Left lung (tissue), 4 donors: ENCODE measurements at regions not wholly inside any gene's neighbourhood (a gene's known extent, or its start where the extent isn't known, plus 50 kb on each side); places are given as distances from the start of the nearest gene placed in this dataset.
A peak's percentile ranks its signal among the peaks of the same experiment; 100 is the strongest.

Experiments
- ATAC-seq: fragments of 200-7000 bp; cut with Tn5 transposase; one replicate; pipeline ENCODE4 v1.9.1; 2020; ENCODE audit warnings: moderate library complexity
- DNase-seq, 4 donors: peaks; one replicate each; pipeline ENCODE4 v3.0.0-alpha.2; 2013 to 2020
- H3K27ac ChIP-seq, 2 donors: fragments of 200-600 bp; sonication (generic) in 1 of 2; one replicate each; pipeline versions ENCODE4 v1.5.0 to v1.8.0; 2020 to 2021
- H3K27me3 ChIP-seq, 2 donors: fragments of 200-600 bp; sonication (generic) in 1 of 2; one replicate each; pipeline versions ENCODE4 v1.5.0 to v1.8.0; 2020 to 2021
- H3K36me3 ChIP-seq, 2 donors: fragments of 200-600 bp; sonication (generic) in 1 of 2; one replicate each; pipeline versions ENCODE4 v1.5.0 to v1.8.0; 2020 to 2021
- H3K4me1 ChIP-seq, 2 donors: fragments of 200-600 bp; one replicate each; pipeline ENCODE4 v1.8.0; 2021
- H3K4me3 ChIP-seq, 2 donors: fragments of 200-600 bp; sonication (generic) in 1 of 2; one replicate each; pipeline versions ENCODE4 v1.5.0 to v1.8.0; 2020 to 2021; ENCODE audit warnings: mild to moderate bottlenecking in 1 of 2
- H3K9me3 ChIP-seq, 2 donors: fragments of 200-600 bp; sonication (generic) in 1 of 2; one replicate each; pipeline versions ENCODE4 v1.5.0 to v1.8.0; 2020 to 2021
- CTCF ChIP-seq, 2 donors: fragments of 200-600 bp; sonication (generic) in 1 of 2; IDR thresholded peaks; one replicate each; pipeline versions ENCODE4 v1.5.0 to v1.8.0; 2021; ENCODE audit warnings: antibody characterized with exemption in 2 of 2
- intact Hi-C, 2 donors: fragments of 100-400 bp; cut with DNase I; formaldehyde crosslinking; loops; one replicate each; pipeline versions ENCODE4 v1.11.2 to v1.14.2; 2022
- donor health status: DM: no; HTN: yes; CAD: no.
- donor health status: DM: no; HTN: no; CAD: no.

GRCh38 chr3:72473156-72473555 is 375.1 kb downstream of the SHQ1 start:
- no peak for DNase-seq
- Histone ChIP-seq H3K4me1 (peaks cover 0 to 17% of the 10 kb centered on the region in 2 donors), H3K27ac (no peak overlapping the region), H3K9me3 (no peaks in the 10 kb centered on the region), H3K36me3 (no peaks in the 10 kb centered on the region), H3K27me3 (no peaks in the 10 kb centered on the region), H3K4me3 (no peak overlapping the region)
- TF ChIP-seq CTCF (IDR thresholded peaks at IDR 0.05) = no peak
- no peak for ATAC-seq
- intact Hi-C loops = no loop called here

DNA sequence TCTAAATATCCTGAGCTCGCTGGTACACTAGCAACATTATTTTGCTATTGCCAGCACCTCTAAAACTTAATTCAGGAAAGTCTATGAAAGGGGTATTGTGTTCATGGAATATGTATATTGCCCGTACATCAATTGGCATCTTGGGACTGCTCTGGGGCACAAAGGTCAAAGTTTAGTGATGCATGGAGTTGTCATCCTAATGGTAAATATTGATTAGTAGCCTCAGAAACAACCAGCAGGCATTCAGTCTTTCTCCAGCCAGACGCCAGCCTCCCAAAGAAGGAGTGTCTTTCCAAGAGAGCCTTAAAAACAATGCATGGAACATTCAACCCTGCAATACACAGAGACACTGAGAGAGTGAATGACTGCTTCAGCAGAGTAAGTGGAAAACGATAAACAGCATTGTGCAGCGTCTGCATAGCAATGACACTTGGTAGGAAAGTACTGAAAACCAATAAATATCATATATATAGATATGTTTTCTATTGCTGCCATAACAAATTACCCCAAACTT is 377.3 kb downstream of the SHQ1 start:
- no peak overlapping the region for H3K27ac ChIP-seq
- DNase-seq (no peak), ATAC-seq (no peak)
- intact Hi-C loops = no loop called here
- H3K4me1 ChIP-seq = peaks cover 0 to 17% of the 10 kb centered on the region in 2 donors
- H3K27me3 ChIP-seq = no peaks in the 10 kb centered on the region
- no peaks in the 10 kb centered on the region for H3K36me3 ChIP-seq
- H3K9me3 ChIP-seq = no peaks in the 10 kb centered on the region
- TF ChIP-seq CTCF (IDR thresholded peaks at IDR 0.05) = no peak
- no peak overlapping the region for H3K4me3 ChIP-seq

DNA sequence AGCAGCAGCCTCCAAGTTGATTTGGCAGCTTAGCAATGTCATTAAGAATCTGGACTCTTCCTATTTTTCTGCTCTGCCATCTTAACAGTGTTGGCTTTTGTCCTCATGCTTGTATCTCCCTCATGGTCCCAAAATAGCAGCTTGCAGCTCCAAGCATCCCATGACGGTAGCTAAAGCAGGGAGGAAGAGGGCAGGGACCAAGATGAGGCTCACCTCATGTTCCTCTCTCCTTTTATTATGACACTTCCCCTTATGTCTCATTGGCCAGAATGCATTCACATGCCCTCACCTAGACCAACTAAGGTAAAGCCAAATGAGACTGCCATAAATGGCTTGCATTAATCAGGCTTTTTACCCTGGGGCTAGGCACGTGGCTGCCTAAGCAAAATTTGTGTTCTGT is 382.4 kb downstream of the SHQ1 start:
- Histone ChIP-seq H3K4me3 (no peak overlapping the region), H3K27ac (no peak overlapping the region), H3K27me3 (no peaks in the 10 kb centered on the region), H3K4me1 (no peaks in the 10 kb centered on the region), H3K9me3 (no peaks in the 10 kb centered on the region), H3K36me3 (no peaks in the 10 kb centered on the region)
- no peak for ATAC-seq
- no peak for TF ChIP-seq CTCF (IDR thresholded peaks at IDR 0.05)
- no peak for DNase-seq
- intact Hi-C loops = no loop called here

- H3K27me3 ChIP-seq = no peaks in the 10 kb centered on the region
- DNase-seq = no peak
- no peak for TF ChIP-seq CTCF (IDR thresholded peaks at IDR 0.05)
- no peaks in the 10 kb centered on the region for H3K4me1 ChIP-seq
- intact Hi-C loops = no loop called here
- no peaks in the 10 kb centered on the region for H3K9me3 ChIP-seq
- H3K27ac ChIP-seq = no peak overlapping the region
- H3K4me3 ChIP-seq = no peak overlapping the region
- H3K36me3 ChIP-seq = no peaks in the 10 kb centered on the region
- no peak for ATAC-seq
Observed at GRCh38 chr3:72463083-72463482, 385.2 kb downstream of the SHQ1 start.

- no peaks in the 10 kb centered on the region for H3K9me3 ChIP-seq
- H3K4me3 ChIP-seq = no peak overlapping the region
- TF ChIP-seq CTCF (IDR thresholded peaks at IDR 0.05) = no peak
- no peak for ATAC-seq
- H3K4me1 ChIP-seq = no peaks in the 10 kb centered on the region
- no peak overlapping the region for H3K27ac ChIP-seq
- intact Hi-C loops = no loop called here
- H3K27me3 ChIP-seq = no peaks in the 10 kb centered on the region
- peak in 1 of 4 donors; percentile 69 for DNase-seq
- H3K36me3 ChIP-seq = no peaks in the 10 kb centered on the region
Observed at GRCh38 chr3:72462595-72463011, 385.6 kb downstream of the SHQ1 start.
